Skeletal muscle satellite cell (primary cell): ENCODE measurements at regions not wholly inside any gene's neighbourhood (a gene's known extent, or its start where the extent isn't known, plus 50 kb on each side); places are given as distances from the start of the nearest gene placed in this dataset.

Experiments
- H3K27me3 ChIP-seq: 2 replicates; pipeline ENCODE4 v1.7.0; 2013; ENCODE audit warnings: low read length; ENCODE audit not compliant: control insufficient read depth, insufficient read depth
- H3K36me3 ChIP-seq: 2 replicates; pipeline ENCODE4 v1.7.0; 2013; ENCODE audit warnings: mild to moderate bottlenecking, control low read depth, low read length; ENCODE audit not compliant: insufficient read depth
- H3K4me1 ChIP-seq: 2 replicates; pipeline ENCODE4 v1.7.0; 2013; ENCODE audit warnings: low read length; ENCODE audit not compliant: control insufficient read depth, insufficient read depth
- H3K4me2 ChIP-seq: 2 replicates; pipeline ENCODE4 v1.7.0; 2013; ENCODE audit warnings: mild to moderate bottlenecking, low read length
- H3K4me3 ChIP-seq: 2 replicates; pipeline ENCODE4 v1.7.0; 2013; ENCODE audit warnings: low read length
- H3K9ac ChIP-seq: 2 replicates; pipeline ENCODE4 v1.7.0; 2013; ENCODE audit warnings: mild to moderate bottlenecking, low read depth, low read length, moderate library complexity
- H3K9me3 ChIP-seq: replicated peaks from 2 replicates; pipeline ENCODE4 v1.7.0; 2013; ENCODE audit warnings: mild to moderate bottlenecking, control low read depth, low read length

GRCh38 chr21:31403596-31404333 lies 59.7 kb upstream of the TIAM1 start:
- H3K27me3 ChIP-seq, result no peaks in the 10 kb centered on the region
- no peak overlapping the region for H3K4me2 ChIP-seq
- no peaks in the 10 kb centered on the region for H3K36me3 ChIP-seq
- H3K4me1 ChIP-seq, result no peaks in the 10 kb centered on the region
- H3K4me3 ChIP-seq, result no peak overlapping the region
- H3K9me3 ChIP-seq, result no peaks in the 10 kb centered on the region
- no peak overlapping the region for H3K9ac ChIP-seq

GRCh38 chr21:31399591-31399990 lies 55.5 kb upstream of the TIAM1 start:
- no peaks in the 10 kb centered on the region for H3K4me1 ChIP-seq
- no peak overlapping the region for H3K4me2 ChIP-seq
- no peaks in the 10 kb centered on the region for H3K36me3 ChIP-seq
- peaks cover 10% of the 10 kb centered on the region for H3K27me3 ChIP-seq
- H3K9ac ChIP-seq, result no peak overlapping the region
- no peaks in the 10 kb centered on the region for H3K9me3 ChIP-seq
- H3K4me3 ChIP-seq, result no peak overlapping the region

- H3K36me3 ChIP-seq, result no peaks in the 10 kb centered on the region
- H3K4me1 ChIP-seq, result no peaks in the 10 kb centered on the region
- no peak overlapping the region for H3K9ac ChIP-seq
- H3K4me3 ChIP-seq, result no peak overlapping the region
- no peaks in the 10 kb centered on the region for H3K9me3 ChIP-seq
- H3K27me3 ChIP-seq, result peaks cover 15% of the 10 kb centered on the region
- H3K4me2 ChIP-seq, result no peak overlapping the region
Observed at GRCh38 chr21:31398574-31398973, 54.5 kb upstream of the TIAM1 start.

GRCh38 chr21:31397939-31398338 lies 53.9 kb upstream of the TIAM1 start:
- H3K4me1 ChIP-seq, result no peaks in the 10 kb centered on the region
- H3K27me3 ChIP-seq, result peaks cover 20% of the 10 kb centered on the region
- no peak overlapping the region for H3K4me2 ChIP-seq
- no peaks in the 10 kb centered on the region for H3K9me3 ChIP-seq
- no peak overlapping the region for H3K4me3 ChIP-seq
- H3K36me3 ChIP-seq, result no peaks in the 10 kb centered on the region
- H3K9ac ChIP-seq, result no peak overlapping the region

- Histone ChIP-seq H3K9ac (no peak overlapping the region), H3K4me3 (no peak overlapping the region), H3K27me3 (peaks cover 20% of the 10 kb centered on the region)
Observed at GRCh38 chr21:31397515-31397926, 53.5 kb upstream of the TIAM1 start.

GRCh38 chr21:31397030-31397429 lies 53.0 kb upstream of the TIAM1 start:
- Histone ChIP-seq H3K9ac (no peak overlapping the region), H3K9me3 (no peaks in the 10 kb centered on the region), H3K4me1 (no peaks in the 10 kb centered on the region), H3K4me2 (no peak overlapping the region), H3K4me3 (no peak overlapping the region), H3K27me3 (peaks cover 20% of the 10 kb centered on the region), H3K36me3 (no peaks in the 10 kb centered on the region)

More at GRCh38 chr21:31397515-31397926, 53.5 kb upstream of the TIAM1 start:
- no peaks in the 10 kb centered on the region for H3K9me3 ChIP-seq
- H3K36me3 ChIP-seq, result no peaks in the 10 kb centered on the region
- H3K4me1 ChIP-seq, result no peaks in the 10 kb centered on the region
- H3K4me2 ChIP-seq, result no peak overlapping the region

- no peaks in the 10 kb centered on the region for H3K4me1 ChIP-seq
- H3K36me3 ChIP-seq, result no peaks in the 10 kb centered on the region
- H3K4me3 ChIP-seq, result no peak overlapping the region
- H3K9me3 ChIP-seq, result no peaks in the 10 kb centered on the region
- peaks cover 20% of the 10 kb centered on the region for H3K27me3 ChIP-seq
- H3K4me2 ChIP-seq, result no peak overlapping the region
- no peak overlapping the region for H3K9ac ChIP-seq
Observed at GRCh38 chr21:31396399-31396798, 52.3 kb upstream of the TIAM1 start.

GRCh38 chr21:31395791-31396190 lies 51.7 kb upstream of the TIAM1 start:
- Histone ChIP-seq H3K9me3 (no peaks in the 10 kb centered on the region), H3K9ac (no peak overlapping the region), H3K36me3 (no peaks in the 10 kb centered on the region), H3K4me1 (no peaks in the 10 kb centered on the region), H3K4me3 (no peak overlapping the region), H3K4me2 (no peak overlapping the region), H3K27me3 (peaks cover 20% of the 10 kb centered on the region)

- Histone ChIP-seq H3K27me3 (peaks cover 20% of the 10 kb centered on the region), H3K9me3 (no peaks in the 10 kb centered on the region), H3K4me2 (no peak overlapping the region), H3K4me3 (no peak overlapping the region), H3K36me3 (no peaks in the 10 kb centered on the region), H3K4me1 (no peaks in the 10 kb centered on the region), H3K9ac (no peak overlapping the region)
Observed at GRCh38 chr21:31395268-31395667, 51.2 kb upstream of the TIAM1 start.

GRCh38 chr21:31394309-31394708 lies 50.2 kb upstream of the TIAM1 start:
- H3K27me3 ChIP-seq, result peaks cover 20% of the 10 kb centered on the region
- no peak overlapping the region for H3K4me3 ChIP-seq
- no peaks in the 10 kb centered on the region for H3K4me1 ChIP-seq
- H3K4me2 ChIP-seq, result no peak overlapping the region
- H3K9me3 ChIP-seq, result no peaks in the 10 kb centered on the region
- H3K36me3 ChIP-seq, result no peaks in the 10 kb centered on the region
- H3K9ac ChIP-seq, result no peak overlapping the region
